Caco-2 (cell line): ENCODE measurements at regions not wholly inside any gene's neighbourhood (a gene's known extent, or its start where the extent isn't known, plus 50 kb on each side); places are given as distances from the start of the nearest gene placed in this dataset.

Experiments
- BruUV-seq: library from RNA; stranded (reverse); fragments of 400-500 nt; replicated peaks from 2 replicates; lab custom pipeline; 2021; lab: Mats Ljungman, UMichigan
- CTCF ChIA-PET: fragments of 300-600 bp; sonication (Branson Sonifier 250); formaldehyde crosslinking; loops from one replicate; lab custom pipeline; 2022; ENCODE audit warnings: antibody characterized with exemption; lab: Charles Lee
- POLR2A ChIA-PET: fragments of 300-600 bp; sonication (Branson Sonifier 250); formaldehyde crosslinking; loops from one replicate; lab custom pipeline; 2022; ENCODE audit warnings: antibody characterized with exemption; lab: Charles Lee
- DNase-seq, 2 experiments: peaks; one replicate each; pipeline versions ENCODE4 v3.0.0 to v3.0.0-alpha.2; 2020 to 2022
- H3K27me3 ChIP-seq: replicated peaks from 2 replicates; pipeline ENCODE4 v1.6.0; 2011; ENCODE audit warnings: low read length; ENCODE audit not compliant: control insufficient read depth, insufficient read depth
- H3K36me3 ChIP-seq: 2 replicates; pipeline ENCODE4 v1.5.1; 2011; ENCODE audit warnings: low read length; ENCODE audit not compliant: control insufficient read depth, insufficient read depth
- H3K4me1 ChIP-seq: fragments of 250-450 bp; sonication (Bioruptor Pico); 2 replicates; pipeline ENCODE4 v1.5.1; 2020; ENCODE audit warnings: mild to moderate bottlenecking
- H3K4me3 ChIP-seq: 2 replicates; pipeline ENCODE4 v1.5.1; 2011; ENCODE audit warnings: low read depth, mild to moderate bottlenecking, control low read depth, low read length
- H3K9me3 ChIP-seq: fragments of 250-450 bp; sonication (Bioruptor Pico); 2 replicates; pipeline ENCODE4 v1.5.1; 2020; ENCODE audit warnings: mild to moderate bottlenecking, moderate library complexity
- H3K27ac Mint-ChIP-seq: one replicate; pipeline ENCODE4 v1.8.0; 2022; ENCODE audit warnings: mixed read lengths; ENCODE audit not compliant: unreplicated experiment
- H3K27me3 Mint-ChIP-seq: one replicate; pipeline ENCODE4 v1.8.0; 2022; ENCODE audit warnings: mixed read lengths; ENCODE audit not compliant: insufficient read depth, unreplicated experiment
- H3K36me3 Mint-ChIP-seq: one replicate; pipeline ENCODE4 v1.8.0; 2022; ENCODE audit warnings: mild to moderate bottlenecking, mixed read lengths; ENCODE audit not compliant: insufficient read depth, unreplicated experiment
- H3K4me1 Mint-ChIP-seq: one replicate; pipeline ENCODE4 v1.8.0; 2022; ENCODE audit warnings: low read depth, mixed read lengths; ENCODE audit not compliant: unreplicated experiment
- H3K4me3 Mint-ChIP-seq: one replicate; pipeline ENCODE4 v1.8.0; 2022; ENCODE audit warnings: mild to moderate bottlenecking, moderate library complexity, mixed read lengths; ENCODE audit not compliant: unreplicated experiment
- H3K9me3 Mint-ChIP-seq: one replicate; pipeline ENCODE4 v1.8.0; 2022; ENCODE audit warnings: mixed read lengths; ENCODE audit not compliant: unreplicated experiment
- CTCF ChIP-seq, 2 experiments: fragments of 200-600 bp in 1 of 2; IDR thresholded peaks; 1 replicate in 1 of 2; 2 replicates in 1 of 2; pipeline versions ENCODE4 v1.5.1 to v1.8.0; 2011 to 2022; ENCODE audit warnings: antibody characterized with exemption in 1 of 2, control low read depth in 1 of 2, inconsistent platforms in 1 of 2, low read depth in 1 of 2, low read length in 1 of 2, mild to moderate bottlenecking in 1 of 2, moderate library complexity in 1 of 2; ENCODE audit not compliant: insufficient read depth in 1 of 2, severe bottlenecking in 1 of 2, unreplicated experiment in 1 of 2
- intact Hi-C: fragments of 100-400 bp; cut with micrococcal nuclease; formaldehyde crosslinking; loops from one replicate; pipeline ENCODE4 v1.10.0; 2022; ENCODE audit not compliant: unreplicated experiment

- no peak for DNase-seq
- H3K4me1 ChIP-seq, result no peaks in the 10 kb centered on the region
- Mint-ChIP-seq H3K27me3 (no peaks in the 10 kb centered on the region), H3K27ac (no peak overlapping the region), H3K4me1 (no peaks in the 10 kb centered on the region), H3K4me3 (no peak overlapping the region), H3K9me3 (peaks cover 35% of the 10 kb centered on the region), H3K36me3 (no peaks in the 10 kb centered on the region)
- BruUV-seq, result no TSS peak
- ChIA-PET CTCF (no interaction called here), POLR2A (no interaction called here)
- H3K4me3 ChIP-seq, result no peak overlapping the region
- no peaks in the 10 kb centered on the region for H3K36me3 ChIP-seq
- intact Hi-C loops, result no loop called here
- no peaks in the 10 kb centered on the region for H3K27me3 ChIP-seq
- TF ChIP-seq CTCF (IDR thresholded peaks at IDR 0.05; ENCODE audit: insufficient read depth in 1 of 2, low read depth in 1 of 2, low read length in 1 of 2, severe bottlenecking in 1 of 2, unreplicated experiment in 1 of 2), result no peak
- peaks cover 40% of the 10 kb centered on the region for H3K9me3 ChIP-seq
Measured at GRCh38 chr5:66469684-66470083, 126.5 kb upstream of the MAST4 start.

GRCh38 chr5:66472010-66472409 lies 124.2 kb upstream of the MAST4 start:
- Mint-ChIP-seq H3K27me3 (no peaks in the 10 kb centered on the region), H3K36me3 (no peaks in the 10 kb centered on the region), H3K4me3 (no peak overlapping the region), H3K9me3 (peaks cover 28% of the 10 kb centered on the region), H3K4me1 (no peaks in the 10 kb centered on the region), H3K27ac (no peak overlapping the region)
- Histone ChIP-seq H3K9me3 (peaks cover 30% of the 10 kb centered on the region), H3K36me3 (no peaks in the 10 kb centered on the region), H3K27me3 (no peaks in the 10 kb centered on the region), H3K4me1 (peaks cover 10% of the 10 kb centered on the region; the same call in 1 of the 2 replicates), H3K4me3 (no peak overlapping the region)
- CTCF ChIA-PET, result no interaction called here
- DNase-seq, result no peak
- no peak for TF ChIP-seq CTCF (IDR thresholded peaks at IDR 0.05; ENCODE audit: insufficient read depth in 1 of 2, low read depth in 1 of 2, low read length in 1 of 2, severe bottlenecking in 1 of 2, unreplicated experiment in 1 of 2)
- POLR2A ChIA-PET, result no interaction called here
- intact Hi-C loops, result no loop called here
- no TSS peak for BruUV-seq

- no peak overlapping the region for H3K4me3 ChIP-seq
- H3K36me3 ChIP-seq, result no peaks in the 10 kb centered on the region
- no peaks in the 10 kb centered on the region for H3K4me1 Mint-ChIP-seq
- TF ChIP-seq CTCF (IDR thresholded peaks at IDR 0.05; ENCODE audit: insufficient read depth in 1 of 2, low read depth in 1 of 2, low read length in 1 of 2, severe bottlenecking in 1 of 2, unreplicated experiment in 1 of 2), result no peak
- peaks cover 19% of the 10 kb centered on the region for H3K9me3 Mint-ChIP-seq
- H3K4me1 ChIP-seq, result peaks cover 10% of the 10 kb centered on the region; the same call in 1 of the 2 replicates
- H3K4me3 Mint-ChIP-seq, result no peak overlapping the region
- no peak for DNase-seq
- CTCF ChIA-PET, result no interaction called here
- H3K36me3 Mint-ChIP-seq, result no peaks in the 10 kb centered on the region
- POLR2A ChIA-PET, result interaction anchor here (0.5 kb wide), 1 partner anchor 71 kb away, joined by 3 read pairs; no protein-coding TSS in a partner anchor
- intact Hi-C loops, result no loop called here
- H3K27me3 Mint-ChIP-seq, result no peaks in the 10 kb centered on the region
- H3K9me3 ChIP-seq, result peaks cover 2% of the 10 kb centered on the region; the same call in 1 of the 2 replicates
- H3K27ac Mint-ChIP-seq, result no peak overlapping the region
- no peaks in the 10 kb centered on the region for H3K27me3 ChIP-seq
- no TSS peak for BruUV-seq
Measured at GRCh38 chr5:66475731-66476130, 120.5 kb upstream of the MAST4 start.
